Transverse colon (tissue), 3 donors: ENCODE measurements at regions not wholly inside any gene's neighbourhood (a gene's known extent, or its start where the extent isn't known, plus 50 kb on each side); places are given as distances from the start of the nearest gene placed in this dataset.

Experiments
- EP300 ChIP-seq: sonication (generic); formaldehyde crosslinking; IDR thresholded peaks from one replicate; pipeline ENCODE4 v1.6.1; 2017; ENCODE audit warnings: antibody characterized with exemption, low read depth
- POLR2A ChIP-seq: fragments of 450-650 bp; IDR thresholded peaks from one replicate; pipeline ENCODE4 v1.6.1; 2016; ENCODE audit warnings: antibody characterized with exemption, mild to moderate bottlenecking, moderate library complexity
- TF ChIP-seq, protein P1 (sequence below), 5 experiments: fragments of 200-600 bp in 3 of 5; fragments of 450-650 bp in 2 of 5; sonication (generic) in 3 of 5; IDR thresholded peaks; 1 replicate in 2 of 5; 2 replicates in 3 of 5; pipeline ENCODE4 v1.5.1; 2016 to 2017; ENCODE audit warnings: antibody characterized with exemption in 5 of 5, inconsistent platforms in 3 of 5, mild to moderate bottlenecking in 2 of 5, moderate library complexity in 1 of 5

DNA sequence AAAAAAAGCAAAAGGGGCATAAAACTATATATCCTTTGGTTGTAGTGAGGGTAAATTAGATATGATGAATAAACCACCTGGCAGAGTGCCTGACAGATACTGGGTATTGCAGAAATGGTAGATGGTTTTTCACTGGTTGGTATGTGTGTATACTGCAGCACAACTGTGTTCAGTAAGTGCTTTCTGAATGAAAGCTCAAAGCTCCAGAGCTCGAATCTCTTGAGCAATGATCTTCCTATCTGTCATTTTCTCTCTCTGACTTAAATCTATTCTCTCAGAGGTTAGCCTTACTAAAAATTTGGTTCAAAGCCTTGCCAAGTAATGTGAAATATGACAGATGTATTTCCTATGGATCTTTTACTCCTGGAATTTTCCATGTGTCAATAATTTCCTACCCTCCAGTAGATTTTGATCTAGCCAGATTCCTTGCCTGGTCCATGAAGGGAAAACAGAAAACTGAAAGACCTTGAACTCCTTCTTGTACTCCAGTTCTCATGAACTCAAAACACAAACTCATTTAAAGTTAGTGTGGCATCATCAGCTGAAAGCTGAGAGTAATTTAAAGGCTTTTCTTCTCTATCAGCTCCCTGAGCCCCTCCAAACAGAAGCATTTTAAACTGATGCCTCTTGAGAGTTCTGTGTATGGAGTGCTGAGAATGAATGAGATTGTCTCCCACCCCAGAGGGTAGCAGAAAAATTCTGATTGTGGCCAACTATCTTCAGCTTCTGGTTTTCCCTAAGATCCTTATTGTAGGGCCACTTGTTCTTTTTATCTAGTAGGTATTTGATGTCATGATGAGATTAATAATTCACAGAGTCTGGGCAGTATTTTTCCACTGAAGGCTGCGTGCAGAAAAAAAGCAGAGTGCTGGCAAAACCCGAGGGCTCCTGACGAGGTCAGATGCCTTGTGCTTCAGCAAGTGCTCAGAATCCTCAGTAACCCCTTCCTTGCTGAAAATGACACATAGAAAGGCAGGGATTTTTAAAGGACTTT lies 363.4 kb upstream of the BOD1L1 start:
- TF ChIP-seq, protein P1, sequence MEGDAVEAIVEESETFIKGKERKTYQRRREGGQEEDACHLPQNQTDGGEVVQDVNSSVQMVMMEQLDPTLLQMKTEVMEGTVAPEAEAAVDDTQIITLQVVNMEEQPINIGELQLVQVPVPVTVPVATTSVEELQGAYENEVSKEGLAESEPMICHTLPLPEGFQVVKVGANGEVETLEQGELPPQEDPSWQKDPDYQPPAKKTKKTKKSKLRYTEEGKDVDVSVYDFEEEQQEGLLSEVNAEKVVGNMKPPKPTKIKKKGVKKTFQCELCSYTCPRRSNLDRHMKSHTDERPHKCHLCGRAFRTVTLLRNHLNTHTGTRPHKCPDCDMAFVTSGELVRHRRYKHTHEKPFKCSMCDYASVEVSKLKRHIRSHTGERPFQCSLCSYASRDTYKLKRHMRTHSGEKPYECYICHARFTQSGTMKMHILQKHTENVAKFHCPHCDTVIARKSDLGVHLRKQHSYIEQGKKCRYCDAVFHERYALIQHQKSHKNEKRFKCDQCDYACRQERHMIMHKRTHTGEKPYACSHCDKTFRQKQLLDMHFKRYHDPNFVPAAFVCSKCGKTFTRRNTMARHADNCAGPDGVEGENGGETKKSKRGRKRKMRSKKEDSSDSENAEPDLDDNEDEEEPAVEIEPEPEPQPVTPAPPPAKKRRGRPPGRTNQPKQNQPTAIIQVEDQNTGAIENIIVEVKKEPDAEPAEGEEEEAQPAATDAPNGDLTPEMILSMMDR (IDR thresholded peaks at IDR 0.05): no peak
- TF ChIP-seq EP300: no peak
- no peak for TF ChIP-seq POLR2A
